ENCODE measurements at regions not wholly inside any gene's neighbourhood (a gene's known extent, or its start where the extent isn't known, plus 50 kb on each side); places are given as distances from the start of the nearest gene placed in this dataset.

- TF ChIP-seq, protein P1, sequence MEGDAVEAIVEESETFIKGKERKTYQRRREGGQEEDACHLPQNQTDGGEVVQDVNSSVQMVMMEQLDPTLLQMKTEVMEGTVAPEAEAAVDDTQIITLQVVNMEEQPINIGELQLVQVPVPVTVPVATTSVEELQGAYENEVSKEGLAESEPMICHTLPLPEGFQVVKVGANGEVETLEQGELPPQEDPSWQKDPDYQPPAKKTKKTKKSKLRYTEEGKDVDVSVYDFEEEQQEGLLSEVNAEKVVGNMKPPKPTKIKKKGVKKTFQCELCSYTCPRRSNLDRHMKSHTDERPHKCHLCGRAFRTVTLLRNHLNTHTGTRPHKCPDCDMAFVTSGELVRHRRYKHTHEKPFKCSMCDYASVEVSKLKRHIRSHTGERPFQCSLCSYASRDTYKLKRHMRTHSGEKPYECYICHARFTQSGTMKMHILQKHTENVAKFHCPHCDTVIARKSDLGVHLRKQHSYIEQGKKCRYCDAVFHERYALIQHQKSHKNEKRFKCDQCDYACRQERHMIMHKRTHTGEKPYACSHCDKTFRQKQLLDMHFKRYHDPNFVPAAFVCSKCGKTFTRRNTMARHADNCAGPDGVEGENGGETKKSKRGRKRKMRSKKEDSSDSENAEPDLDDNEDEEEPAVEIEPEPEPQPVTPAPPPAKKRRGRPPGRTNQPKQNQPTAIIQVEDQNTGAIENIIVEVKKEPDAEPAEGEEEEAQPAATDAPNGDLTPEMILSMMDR (IDR thresholded peaks at IDR 0.05; ENCODE audit: low read length, missing control alignments): no peak
- H3K4me3 ChIP-seq (replicated peaks; ENCODE audit: low read depth, low read length): no peak overlapping the region
- no peak for DNase-seq (ENCODE audit: low read depth)
These were observed 308.2 kb upstream of the FBXO33 start for GRCh38 chr14:39740454-39740853.

GRCh38 chr14:39739796-39740195, 307.6 kb upstream of the FBXO33 start:
- TF ChIP-seq, protein P1 (IDR thresholded peaks at IDR 0.05; ENCODE audit: low read length, missing control alignments): no peak
- no peak overlapping the region for H3K4me3 ChIP-seq (replicated peaks; ENCODE audit: low read depth, low read length)
- no peak for DNase-seq (ENCODE audit: low read depth)

DNA sequence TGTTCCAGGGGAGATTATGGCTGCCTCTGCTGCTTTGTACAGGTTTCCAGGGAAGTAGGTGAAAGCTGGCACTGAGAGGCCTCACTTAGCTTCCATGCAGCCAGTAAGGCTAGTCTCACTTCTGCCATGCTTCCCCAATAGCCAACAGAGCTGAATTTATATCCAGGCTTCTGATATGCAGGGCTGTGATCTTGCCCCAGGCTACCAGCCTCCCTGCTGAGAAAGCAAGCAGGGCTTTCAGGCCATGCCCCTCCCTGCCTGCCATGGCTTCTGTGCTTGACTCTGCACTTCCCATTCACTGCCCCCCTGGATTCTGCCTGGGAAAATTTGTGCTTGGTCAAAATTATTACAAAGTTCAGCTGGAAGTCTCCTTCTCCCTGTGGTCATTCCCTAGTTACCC, 302.1 kb upstream of the FBXO33 start:
- no peak overlapping the region for H3K4me3 ChIP-seq (replicated peaks; ENCODE audit: low read depth, low read length)
- no peak for DNase-seq (ENCODE audit: low read depth)
- TF ChIP-seq, protein P1 (IDR thresholded peaks at IDR 0.05; ENCODE audit: low read length, missing control alignments): no peak

GRCh38 chr14:39733741-39734140, 301.5 kb upstream of the FBXO33 start:
- TF ChIP-seq, protein P1 (IDR thresholded peaks at IDR 0.05; ENCODE audit: low read length, missing control alignments): no peak
- no peak for DNase-seq (ENCODE audit: low read depth)
- no peak overlapping the region for H3K4me3 ChIP-seq (replicated peaks; ENCODE audit: low read depth, low read length)

DNA sequence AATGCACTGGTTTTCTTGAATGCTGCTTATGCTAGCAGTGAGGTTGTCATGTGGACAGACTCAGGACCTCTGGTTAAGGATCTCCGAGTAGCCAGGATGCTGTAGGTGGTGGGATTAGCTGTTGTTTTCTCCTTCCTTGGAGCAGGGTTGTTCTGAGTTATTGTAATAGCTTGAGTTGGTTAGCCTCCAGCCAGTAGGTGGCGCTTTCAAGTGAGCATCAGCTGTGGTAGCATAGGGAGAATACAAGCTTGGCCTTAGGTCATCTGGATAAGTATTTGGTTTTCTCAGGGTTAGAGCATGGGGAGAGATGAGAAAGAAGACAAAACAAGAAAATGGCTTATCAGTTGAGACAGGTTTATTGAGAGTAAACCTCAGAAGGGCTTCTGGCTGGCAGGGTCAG, 299.7 kb upstream of the FBXO33 start:
- H3K4me3 ChIP-seq (replicated peaks; ENCODE audit: low read depth, low read length): no peak overlapping the region
- TF ChIP-seq, protein P1 (IDR thresholded peaks at IDR 0.05; ENCODE audit: low read length, missing control alignments): no peak
- no peak for DNase-seq (ENCODE audit: low read depth)

GRCh38 chr14:39726563-39726962, 294.3 kb upstream of the FBXO33 start:
- TF ChIP-seq, protein P1 (IDR thresholded peaks at IDR 0.05; ENCODE audit: low read length, missing control alignments): no peak
- no peak overlapping the region for H3K4me3 ChIP-seq (replicated peaks; ENCODE audit: low read depth, low read length)
- DNase-seq (ENCODE audit: low read depth): no peak

DNA sequence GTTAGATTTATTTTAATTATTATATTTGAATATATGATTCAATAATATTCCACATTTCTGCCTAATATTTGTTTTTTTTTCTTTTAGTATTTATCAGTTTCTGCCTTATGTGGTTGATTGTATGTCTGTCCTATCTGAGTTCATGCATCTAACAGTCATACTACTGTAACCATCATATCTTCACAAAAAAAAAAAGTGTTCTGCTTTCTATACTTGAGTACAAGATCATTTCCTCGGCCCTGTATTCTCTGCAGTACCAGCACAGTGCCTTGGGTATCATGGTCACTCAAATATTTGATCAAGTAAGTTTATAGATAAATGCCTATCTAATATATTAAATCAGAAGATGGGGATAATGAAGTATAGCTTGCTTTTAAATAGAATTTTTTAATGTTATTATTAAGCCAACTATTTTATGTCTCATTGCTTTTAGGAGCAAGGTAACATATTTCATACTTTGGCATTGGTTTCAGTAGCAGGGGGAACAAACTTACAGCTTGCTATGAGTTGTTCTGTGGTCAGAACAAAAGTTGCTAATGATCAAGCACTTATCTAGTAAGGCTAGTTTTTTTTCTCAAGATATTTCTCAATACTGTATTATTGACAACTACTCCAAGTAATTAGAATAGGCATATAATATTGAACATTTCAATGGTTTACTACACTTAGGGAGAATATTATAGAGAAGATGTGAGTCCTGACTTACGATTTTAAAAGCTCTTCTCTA, 290.5 kb upstream of the FBXO33 start:
- TF ChIP-seq, protein P1 (IDR thresholded peaks at IDR 0.05; ENCODE audit: low read length, missing control alignments): no peak
- DNase-seq (ENCODE audit: low read depth): no peak
- no peak overlapping the region for H3K4me3 ChIP-seq (replicated peaks; ENCODE audit: low read depth, low read length)
